NB4 (cell line): ENCODE measurements at regions not wholly inside any gene's neighbourhood (a gene's known extent, or its start where the extent isn't known, plus 50 kb on each side); places are given as distances from the start of the nearest gene placed in this dataset.

Source experiments
- CTCF ChIP-seq: IDR thresholded peaks from one replicate; pipeline ENCODE4 v1.5.1; 2012; ENCODE audit warnings: low read depth, low read length
- MYC ChIP-seq: IDR thresholded peaks from 2 replicates; pipeline ENCODE4 v1.6.1; 2011; ENCODE audit warnings: low read depth, low read length
- POLR2A ChIP-seq: IDR thresholded peaks from 2 replicates; pipeline ENCODE4 v1.6.1; 2011; ENCODE audit warnings: mild to moderate bottlenecking; ENCODE audit not compliant: insufficient read length; ENCODE audit errors: extremely low read depth

GRCh38 chr4:11072999-11073398 lies 355.7 kb downstream of the HS3ST1 start:
- TF ChIP-seq POLR2A (no peak), CTCF (no peak), MYC (no peak)
